MCF 10A (cell line): ENCODE measurements at regions not wholly inside any gene's neighbourhood (a gene's known extent, or its start where the extent isn't known, plus 50 kb on each side); places are given as distances from the start of the nearest gene placed in this dataset.

Source experiments
- BruUV-seq: library from RNA; stranded (reverse); fragments of 400-500 nt; replicated peaks from 2 replicates; lab custom pipeline; 2021; lab: Mats Ljungman, UMichigan
- CTCF ChIA-PET: fragments of 300-600 bp; sonication (Branson Sonifier 250); formaldehyde crosslinking; extraction: SDS; loops from one replicate; lab custom pipeline; 2021; ENCODE audit warnings: antibody characterized with exemption, inconsistent platforms; lab: Yijun Ruan, JAX
- POLR2A ChIA-PET: fragments of 300-600, 350-650 bp; sonication (Branson Sonifier 250); formaldehyde crosslinking; extraction: SDS; loops from one replicate; lab custom pipeline; 2020; ENCODE audit warnings: antibody characterized with exemption, inconsistent platforms; lab: Yijun Ruan, JAX
- DNase-seq: peaks from one replicate; pipeline ENCODE4 v3.0.0-alpha.2; 2018; ENCODE audit not compliant: unreplicated experiment
- H3K27ac Mint-ChIP-seq: one replicate; pipeline ENCODE4 v1.8.0; 2022; ENCODE audit warnings: mild to moderate bottlenecking, low read depth, mixed read lengths; ENCODE audit not compliant: unreplicated experiment
- H3K27me3 Mint-ChIP-seq: one replicate; pipeline ENCODE4 v1.8.0; 2022; ENCODE audit warnings: mixed read lengths; ENCODE audit not compliant: insufficient read depth, unreplicated experiment
- H3K36me3 Mint-ChIP-seq: one replicate; pipeline ENCODE4 v1.8.0; 2022; ENCODE audit warnings: mild to moderate bottlenecking, moderate library complexity, mixed read lengths; ENCODE audit not compliant: insufficient read depth, unreplicated experiment
- H3K4me1 Mint-ChIP-seq: one replicate; pipeline ENCODE4 v1.8.0; 2022; ENCODE audit warnings: mixed read lengths; ENCODE audit not compliant: insufficient read depth, unreplicated experiment
- H3K4me3 Mint-ChIP-seq: one replicate; pipeline ENCODE4 v1.8.0; 2022; ENCODE audit warnings: mild to moderate bottlenecking, moderate library complexity, mixed read lengths; ENCODE audit not compliant: unreplicated experiment
- H3K9me3 Mint-ChIP-seq: one replicate; pipeline ENCODE4 v1.8.0; 2022; ENCODE audit warnings: mixed read lengths; ENCODE audit not compliant: unreplicated experiment
- CTCF ChIP-seq: fragments of 200-600 bp; IDR thresholded peaks from one replicate; pipeline ENCODE4 v1.8.0; 2022; ENCODE audit warnings: antibody characterized with exemption, mild to moderate bottlenecking; ENCODE audit not compliant: unreplicated experiment
- intact Hi-C: fragments of 100-400 bp; cut with micrococcal nuclease; formaldehyde crosslinking; loops from 2 replicates; pipeline ENCODE4 v1.14.1; 2022

DNA sequence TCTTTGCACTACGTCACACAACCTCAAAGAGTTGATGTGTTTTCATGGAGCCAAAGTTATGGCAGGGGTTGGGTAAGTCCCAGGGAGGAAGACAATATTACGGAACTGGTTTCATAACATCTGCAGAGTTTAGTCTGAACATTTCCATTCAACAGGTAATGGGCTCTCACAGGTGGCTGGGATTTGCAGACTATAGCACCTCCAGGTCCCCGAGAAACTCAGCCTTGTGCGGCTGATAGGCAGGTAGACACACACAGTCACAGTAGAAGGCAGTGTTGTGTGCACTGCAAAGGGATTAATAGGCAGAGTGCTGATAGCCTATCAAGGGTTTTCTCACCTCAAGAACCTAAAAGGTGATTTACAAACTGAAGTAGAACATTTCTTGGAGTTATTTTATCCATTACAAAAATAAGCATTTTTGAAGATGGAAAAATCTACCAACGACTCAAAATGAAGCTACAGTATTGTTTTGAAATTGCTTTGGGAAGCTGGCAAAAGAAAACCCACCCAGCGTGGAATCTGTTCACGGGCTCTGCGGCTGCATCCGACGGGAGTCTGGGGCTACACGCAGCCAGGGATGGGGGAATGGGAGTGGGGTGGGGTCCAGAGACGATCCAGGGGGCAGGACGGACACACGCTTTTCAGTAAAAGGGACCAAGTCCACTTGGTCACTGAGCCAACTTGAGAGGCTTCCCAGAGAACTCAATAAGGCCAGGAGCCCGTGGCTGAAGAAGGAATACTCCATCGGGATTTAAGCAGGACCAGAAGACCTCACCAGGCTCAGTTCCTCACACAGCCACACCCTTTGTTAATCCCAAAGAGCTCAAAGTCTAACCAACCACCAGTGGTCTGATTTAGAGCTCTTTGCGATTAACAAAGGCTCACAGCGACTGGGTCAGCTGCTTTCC, 82.9 kb downstream of the CHRNA1 start:
- H3K27ac Mint-ChIP-seq, result no peak overlapping the region
- intact Hi-C loops, result no loop called here
- no peaks in the 10 kb centered on the region for H3K9me3 Mint-ChIP-seq
- H3K27me3 Mint-ChIP-seq, result peaks cover 17% of the 10 kb centered on the region
- peak overlapping the region; percentile 39 for H3K4me3 Mint-ChIP-seq
- no peak for TF ChIP-seq CTCF
- no peaks in the 10 kb centered on the region for H3K36me3 Mint-ChIP-seq
- POLR2A ChIA-PET, result interaction anchor here (0.6 kb wide), 1 partner anchor 322 kb away, joined by 3 read pairs; no protein-coding TSS in a partner anchor
- peaks cover 6% of the 10 kb centered on the region for H3K4me1 Mint-ChIP-seq
- no TSS peak for BruUV-seq
- DNase-seq, result no peak
- CTCF ChIA-PET, result interaction anchor here (0.6 to 2.3 kb wide), 4 partner anchors 14 to 81 kb away, joined by 3 to 16 read pairs (median 4); no protein-coding TSS in a partner anchor

DNA sequence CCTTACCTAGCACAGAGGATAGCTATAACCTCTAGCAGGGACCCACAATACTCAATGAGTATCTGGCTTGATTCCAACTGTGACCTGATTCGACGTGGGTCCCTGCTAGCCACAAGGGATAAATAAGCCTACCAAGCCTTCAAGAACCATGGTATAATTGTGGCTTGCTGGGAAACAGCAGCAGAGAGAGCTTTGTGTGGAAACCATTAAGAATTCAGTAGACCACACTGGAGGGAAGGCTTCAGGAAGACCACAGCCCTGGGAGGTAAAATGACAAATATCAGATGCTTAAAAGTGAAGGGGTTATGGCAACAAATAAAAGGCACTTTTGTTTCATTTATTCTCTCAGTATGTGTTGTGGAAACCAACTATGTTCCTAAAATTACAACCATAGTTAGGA, 82.6 kb upstream of the WIPF1 start:
- intact Hi-C loops, result no loop called here
- DNase-seq, result no peak

DNA sequence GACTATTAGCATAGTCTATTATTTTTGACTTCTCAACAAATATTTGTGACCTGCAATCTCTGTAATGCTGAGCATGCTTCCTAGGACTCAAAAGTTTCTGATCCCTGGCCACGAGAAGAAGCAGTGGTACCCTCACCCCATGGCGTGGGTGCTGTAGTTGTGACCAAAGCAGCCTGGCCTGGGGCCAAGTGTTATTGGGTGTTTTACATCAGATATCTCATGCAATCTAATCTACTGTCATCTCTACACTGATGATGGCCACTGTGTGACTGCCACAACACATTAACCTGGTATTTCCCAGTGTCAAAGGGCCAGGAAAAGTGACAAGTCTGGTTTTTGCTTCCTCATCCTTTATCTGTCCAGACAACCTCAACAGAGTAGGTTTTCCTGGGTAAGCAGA, 80.8 kb upstream of the WIPF1 start:
- H3K36me3 Mint-ChIP-seq, result no peaks in the 10 kb centered on the region
- peaks cover 6% of the 10 kb centered on the region for H3K4me1 Mint-ChIP-seq
- no peak for DNase-seq
- no TSS peak for BruUV-seq
- no peak overlapping the region for H3K27ac Mint-ChIP-seq
- no peak for TF ChIP-seq CTCF
- POLR2A ChIA-PET, result no interaction called here
- intact Hi-C loops, result no loop called here
- H3K9me3 Mint-ChIP-seq, result no peaks in the 10 kb centered on the region
- CTCF ChIA-PET, result interaction anchor here (1.9 kb wide), 1 partner anchor 215 kb away, joined by 8 read pairs; no protein-coding TSS in a partner anchor
- H3K27me3 Mint-ChIP-seq, result peaks cover 5% of the 10 kb centered on the region
- H3K4me3 Mint-ChIP-seq, result no peak overlapping the region

More for the DNA sequence above, 82.6 kb upstream of the WIPF1 start:
- ChIA-PET POLR2A (interaction anchor here (0.6 to 1.3 kb wide), 2 partner anchors 28 to 44 kb away, joined by 3 to 4 read pairs; no protein-coding TSS in a partner anchor), CTCF (interaction anchor here (0.5 to 2.3 kb wide), 3 partner anchors 10 to 357 kb away, joined by 4 to 16 read pairs (median 5); no protein-coding TSS in a partner anchor)
- H3K36me3 Mint-ChIP-seq, result no peaks in the 10 kb centered on the region
- no peak overlapping the region for H3K4me3 Mint-ChIP-seq
- peaks cover 6% of the 10 kb centered on the region for H3K4me1 Mint-ChIP-seq
- H3K9me3 Mint-ChIP-seq, result no peaks in the 10 kb centered on the region
- TF ChIP-seq CTCF, result no peak
- BruUV-seq, result no TSS peak
- no peak overlapping the region for H3K27ac Mint-ChIP-seq
- H3K27me3 Mint-ChIP-seq, result peaks cover 17% of the 10 kb centered on the region

- Mint-ChIP-seq H3K27me3 (no peaks in the 10 kb centered on the region), H3K9me3 (peaks cover 10% of the 10 kb centered on the region), H3K27ac (no peak overlapping the region), H3K36me3 (peaks cover 12% of the 10 kb centered on the region), H3K4me3 (no peak overlapping the region), H3K4me1 (peaks cover 6% of the 10 kb centered on the region)
- no peak for DNase-seq
- intact Hi-C loops, result no loop called here
- POLR2A ChIA-PET, result no interaction called here
- CTCF ChIA-PET, result no interaction called here
- BruUV-seq, result no TSS peak
- TF ChIP-seq CTCF, result no peak
Observed at GRCh38 chr2:174675615-174676014, 78.0 kb upstream of the WIPF1 start.
